K562 (cell line): ENCODE measurements at regions not wholly inside any gene's neighbourhood (a gene's known extent, or its start where the extent isn't known, plus 50 kb on each side); places are given as distances from the start of the nearest gene placed in this dataset.

Experiments
- ATAC-seq: fragments of 200-7000 bp; cut with Tn5 transposase; 3 replicates; pipeline ENCODE4 v1.9.1; 2020; ENCODE audit warnings: moderate library complexity
- BruUV-seq: library from RNA; stranded (reverse); fragments of 400-500 nt; replicated peaks from 2 replicates; lab custom pipeline; 2021; lab: Mats Ljungman, UMichigan
- CTCF ChIA-PET: fragments of 300-600 bp; formaldehyde crosslinking; extraction: SDS; loops from one replicate; lab custom pipeline; 2021; ENCODE audit warnings: low intra/inter-chr PET ratio; lab: Yijun Ruan, JAX
- POLR2A ChIA-PET: fragments of 300-600, 350-650 bp; sonication (Branson Sonifier 250); formaldehyde crosslinking; extraction: SDS; loops from one replicate; lab custom pipeline; 2021; ENCODE audit warnings: antibody characterized with exemption, inconsistent platforms; lab: Yijun Ruan, JAX
- DNase-seq, 4 experiments: peaks; one replicate each; pipeline versions ENCODE4 v3.0.0 to v3.0.0-alpha.2; 2011 to 2018; ENCODE audit warnings: low spot score in 3 of 4, mixed read lengths in 3 of 4; ENCODE audit errors: extremely low read depth in 1 of 4
- FAIRE-seq: peaks from 2 replicates; lab custom pipeline; 2011; peaks lifted over from hg19 to GRCh38; lab: Jason Lieb, UNC
- H2AFZ ChIP-seq: 2 replicates; pipeline ENCODE4 v1.6.0; 2011; ENCODE audit warnings: low read depth, low read length, control low read depth, inconsistent platforms
- H3K27ac ChIP-seq: fragments of 200-600 bp; 3 replicates; pipeline ENCODE4 v1.8.0; 2011; ENCODE audit warnings: low read depth, mild to moderate bottlenecking, control low read depth, inconsistent platforms, low read length, moderate library complexity, mixed read lengths; ENCODE audit errors: extremely low read depth
- H3K27me3 ChIP-seq, 2 experiments: fragments of 300-600 bp in 1 of 2; 2 replicates in 1 of 2; 3 replicates in 1 of 2; pipeline versions ENCODE4 v1.6.0 to v1.8.0; 2011; ENCODE audit warnings: inconsistent platforms in 2 of 2, low read length in 2 of 2, mild to moderate bottlenecking in 1 of 2, mixed read lengths in 1 of 2, moderate library complexity in 1 of 2; ENCODE audit not compliant: control insufficient read depth in 2 of 2, insufficient read depth in 2 of 2
- H3K36me3 ChIP-seq: fragments of 300-600 bp; 3 replicates; pipeline ENCODE4 v1.8.0; 2011; ENCODE audit warnings: mild to moderate bottlenecking, low read length, inconsistent platforms; ENCODE audit not compliant: control insufficient read depth, insufficient read depth
- H3K4me1 ChIP-seq, 2 experiments: fragments of 200-600 bp in 1 of 2; replicated peaks in 1 of 2; 2 replicates in 1 of 2; 3 replicates in 1 of 2; pipeline versions ENCODE4 v1.5.1 to v1.8.0; 2011; ENCODE audit warnings: inconsistent platforms in 2 of 2, low read length in 2 of 2, mild to moderate bottlenecking in 1 of 2, mixed read lengths in 1 of 2, moderate library complexity in 1 of 2; ENCODE audit not compliant: control insufficient read depth in 2 of 2, insufficient read depth in 2 of 2
- H3K4me2 ChIP-seq: 2 replicates; pipeline ENCODE4 v1.6.1; 2011; ENCODE audit warnings: low read length, control low read depth, inconsistent platforms, mixed read lengths; ENCODE audit not compliant: insufficient read depth
- H3K4me3 ChIP-seq: fragments of 200-600 bp; sonication (generic), shearing (Covaris generic); 2 replicates; pipeline ENCODE4 v1.5.1; 2016; ENCODE audit warnings: control low read depth, inconsistent platforms
- H3K79me2 ChIP-seq: fragments of 200-600 bp; 3 replicates; pipeline ENCODE4 v1.8.0; 2011; ENCODE audit warnings: low read length, inconsistent platforms; ENCODE audit not compliant: control insufficient read depth, insufficient read depth
- H3K9ac ChIP-seq, 2 experiments: 2 replicates each; pipeline versions ENCODE4 v1.6.0 to v1.6.1; 2011; ENCODE audit warnings: low read depth in 2 of 2, low read length in 2 of 2, control low read depth in 1 of 2, inconsistent platforms in 1 of 2, mild to moderate bottlenecking in 1 of 2, mixed read lengths in 1 of 2; ENCODE audit not compliant: insufficient read depth in 1 of 2
- H3K9me1 ChIP-seq: one replicate; pipeline ENCODE4 v1.6.0; 2011; ENCODE audit warnings: inconsistent platforms, mild to moderate bottlenecking, low read length, moderate library complexity; ENCODE audit not compliant: control insufficient read depth, insufficient read depth
- H3K9me3 ChIP-seq: replicated peaks from 2 replicates; pipeline ENCODE4 v1.5.1; 2011; ENCODE audit warnings: low read depth, low read length, inconsistent platforms; ENCODE audit not compliant: control insufficient read depth, insufficient read depth
- H4K20me1 ChIP-seq: replicated peaks from 2 replicates; pipeline ENCODE4 v1.6.1; 2011; ENCODE audit warnings: low read length, inconsistent platforms, mixed read lengths; ENCODE audit not compliant: control insufficient read depth, insufficient read depth
- CBFA2T2 ChIP-seq: fragments of 450-650 bp; conservative IDR thresholded peaks from 2 replicates; pipeline ENCODE4 v1.6.1; 2017; ENCODE audit warnings: mild to moderate bottlenecking
- CBFA2T3 ChIP-seq: fragments of 450-650 bp; IDR thresholded peaks from 2 replicates; pipeline ENCODE4 v1.6.1; 2017
- KLF6 ChIP-seq: fragments of 250-450 bp; sonication (Bioruptor Pico); IDR thresholded peaks from 2 replicates; pipeline ENCODE4 v1.4.0; 2020; ENCODE audit warnings: mild to moderate bottlenecking, moderate library complexity, borderline replicate concordance
- NR2F6 ChIP-seq: fragments of 450-650 bp; formaldehyde crosslinking; IDR thresholded peaks from 2 replicates; pipeline ENCODE4 v1.4.0; 2020; ENCODE audit warnings: mild to moderate bottlenecking
- ZNF764 ChIP-seq: fragments of 250-450 bp; sonication (Bioruptor Pico); IDR thresholded peaks from 2 replicates; pipeline ENCODE4 v1.4.0; 2020; ENCODE audit warnings: low read depth, mild to moderate bottlenecking, moderate library complexity
- ZNF785 ChIP-seq: fragments of 250-450 bp; sonication (Bioruptor Pico); IDR thresholded peaks from 2 replicates; pipeline ENCODE4 v1.4.0; 2020; ENCODE audit warnings: mild to moderate bottlenecking
- WGBS: fragments of 100-300 bp; shearing (Covaris generic); methylation state at CpG from one replicate; pipeline ENCODE4 v1.1.6; 2016; ENCODE audit warnings: low coverage, mixed read lengths; ENCODE audit not compliant: insufficient coverage; ENCODE audit errors: missing lambda C conversion rate; 5-methylcytosine and 5-hydroxymethylcytosine counted together
- in situ Hi-C: fragments of 300-500 bp; cut with MboI; formaldehyde crosslinking; loops from 4 replicates; pipeline ENCODE4 v1.15.0; 2018; ENCODE audit warnings: inconsistent platforms, mixed read lengths
- intact Hi-C: fragments of 100-400 bp; cut with micrococcal nuclease; formaldehyde crosslinking; loops from 2 replicates; pipeline ENCODE4 v1.14.2; 2022
- TF ChIP-seq, protein P1 (sequence below): fragments of 450-650 bp; IDR thresholded peaks from 2 replicates; pipeline ENCODE4 v1.6.1; 2016

DNA sequence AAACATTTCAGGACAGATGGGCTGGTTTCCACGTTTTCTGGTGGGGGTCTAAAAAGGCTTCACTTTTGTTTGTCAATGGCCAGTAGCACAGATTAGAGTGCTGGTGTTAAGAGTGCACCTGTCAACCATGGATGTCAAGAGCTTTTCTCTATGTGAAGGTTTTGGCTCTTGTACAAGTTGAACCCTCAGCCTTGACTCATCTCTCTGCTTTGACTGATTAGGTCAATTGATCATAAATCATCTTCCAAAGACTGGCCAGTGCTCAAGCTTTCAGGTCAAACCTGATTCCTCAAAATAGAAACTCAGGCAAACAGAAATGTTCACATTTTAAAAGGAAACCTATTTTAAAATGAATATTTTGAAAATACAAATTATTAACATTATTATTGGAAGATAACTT lies 59.6 kb upstream of the SP4 start (continued):
- TF ChIP-seq, protein P1, sequence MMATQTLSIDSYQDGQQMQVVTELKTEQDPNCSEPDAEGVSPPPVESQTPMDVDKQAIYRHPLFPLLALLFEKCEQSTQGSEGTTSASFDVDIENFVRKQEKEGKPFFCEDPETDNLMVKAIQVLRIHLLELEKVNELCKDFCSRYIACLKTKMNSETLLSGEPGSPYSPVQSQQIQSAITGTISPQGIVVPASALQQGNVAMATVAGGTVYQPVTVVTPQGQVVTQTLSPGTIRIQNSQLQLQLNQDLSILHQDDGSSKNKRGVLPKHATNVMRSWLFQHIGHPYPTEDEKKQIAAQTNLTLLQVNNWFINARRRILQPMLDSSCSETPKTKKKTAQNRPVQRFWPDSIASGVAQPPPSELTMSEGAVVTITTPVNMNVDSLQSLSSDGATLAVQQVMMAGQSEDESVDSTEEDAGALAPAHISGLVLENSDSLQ, result peak; percentile 63; the same call in 1 of the 2 replicates
- TF ChIP-seq NR2F6 (CRISPR knock-in tag) (no peak), ZNF764 (CRISPR knock-in tag) (no peak), ZNF785 (CRISPR knock-in tag) (no peak), CBFA2T2 (0 out of 2 replicates have a peak, but pooled peaks have one; percentile 8), CBFA2T3 (peak; percentile 23; the same call in 1 of the 2 replicates)

GRCh38 chr7:21370283-21370982 lies 57.5 kb upstream of the SP4 start:
- Histone ChIP-seq H3K36me3 (no peaks in the 10 kb centered on the region), H3K4me1 (no peaks in the 10 kb centered on the region; a peak in 1 of 5 replicates), H2AFZ (no peak overlapping the region), H3K27me3 (no peaks in the 10 kb centered on the region), H3K79me2 (no peaks in the 10 kb centered on the region), H3K9me1 (no peaks in the 10 kb centered on the region), H3K4me3 (no peak overlapping the region), H4K20me1 (no peaks in the 10 kb centered on the region), H3K27ac (no peak overlapping the region), H3K9ac (no peak overlapping the region), H3K9me3 (no peaks in the 10 kb centered on the region), H3K4me2 (no peak overlapping the region)
- no TSS peak for BruUV-seq
- DNase-seq (no peak), ATAC-seq (peak; percentile 27; the same call in 1 of the 3 replicates), FAIRE-seq (no peak)
- in situ Hi-C loops (no loop called here), intact Hi-C loops (no loop called here)
- TF ChIP-seq KLF6 (CRISPR knock-in tag), result no peak
- WGBS, result 8% methylated on average over 9 of the region's 9 CpGs
- CTCF ChIA-PET, result no interaction called here
- POLR2A ChIA-PET, result no interaction called here
